SK-N-SH (cell line): ENCODE measurements at regions not wholly inside any gene's neighbourhood (a gene's known extent, or its start where the extent isn't known, plus 50 kb on each side); places are given as distances from the start of the nearest gene placed in this dataset.
A peak's percentile ranks its signal among the peaks of the same experiment; 100 is the strongest.

ENCODE experiments used
- CTCF ChIA-PET: fragments of 300-600, 350-600 bp; formaldehyde crosslinking; extraction: SDS; loops from one replicate; lab custom pipeline; 2021; lab: Yijun Ruan, JAX
- POLR2A ChIA-PET: fragments of 350-600 bp; sonication (Branson Sonifier 250); formaldehyde crosslinking; extraction: SDS; loops from one replicate; lab custom pipeline; 2020; ENCODE audit warnings: antibody characterized with exemption, inconsistent platforms; lab: Yijun Ruan, JAX
- DNase-seq: peaks from one replicate; pipeline ENCODE4 v3.0.0; 2012
- H2AFZ ChIP-seq: fragments of 200-600 bp; sonication (generic); 2 replicates; pipeline ENCODE4 v1.8.1; 2016; ENCODE audit warnings: antibody characterized with exemption, mild to moderate bottlenecking, low read depth
- H3F3A ChIP-seq: fragments of 200-600 bp; sonication (generic); replicated peaks from 2 replicates; pipeline ENCODE3; 2016; ENCODE audit warnings: antibody characterized with exemption, mild to moderate bottlenecking; ENCODE audit not compliant: insufficient read depth
- H3K27ac ChIP-seq, 2 experiments: fragments of 200-500 bp in 1 of 2; fragments of 200-600 bp in 1 of 2; sonication (Bioruptor generic) in 1 of 2; sonication (generic), shearing (Covaris generic) in 1 of 2; 2 replicates each; pipeline versions ENCODE4 v1.5.1 to v1.6.1; 2014 to 2016; ENCODE audit warnings: low read depth in 2 of 2, inconsistent platforms in 1 of 2, low read length in 1 of 2, mild to moderate bottlenecking in 1 of 2, mixed read lengths in 1 of 2
- H3K27me3 ChIP-seq: fragments of 200-600 bp; sonication (generic), shearing (Covaris generic); 2 replicates; pipeline ENCODE4 v1.6.1; 2016; ENCODE audit warnings: mixed run types; ENCODE audit not compliant: insufficient read depth
- H3K36me3 ChIP-seq, 2 experiments: fragments of 200-500 bp in 1 of 2; fragments of 200-600 bp in 1 of 2; sonication (Bioruptor generic) in 1 of 2; sonication (generic) in 1 of 2; replicated peaks in 1 of 2; 2 replicates each; pipeline versions ENCODE3 to v1.5.1; 2014 to 2016; ENCODE audit warnings: low read length in 1 of 2, mild to moderate bottlenecking in 1 of 2; ENCODE audit not compliant: insufficient read depth in 2 of 2, control insufficient read depth in 1 of 2
- H3K4me1 ChIP-seq, 2 experiments: fragments of 200-500 bp in 1 of 2; fragments of 200-600 bp in 1 of 2; sonication (Bioruptor generic) in 1 of 2; sonication (generic), shearing (Covaris generic) in 1 of 2; 2 replicates each; pipeline versions ENCODE4 v1.5.1 to v1.6.1; 2014 to 2016; ENCODE audit warnings: low read depth in 1 of 2, low read length in 1 of 2, mixed run types in 1 of 2; ENCODE audit not compliant: insufficient read depth in 2 of 2, control insufficient read depth in 1 of 2
- H3K4me2 ChIP-seq: fragments of 200-600 bp; sonication (generic), shearing (Covaris generic); 2 replicates; pipeline ENCODE4 v1.6.1; 2017; ENCODE audit warnings: mixed run types
- H3K4me3 ChIP-seq, 2 experiments: fragments of 200-500 bp in 1 of 2; fragments of 200-600 bp in 1 of 2; sonication (Bioruptor generic) in 1 of 2; sonication (generic), shearing (Covaris generic) in 1 of 2; 2 replicates each; pipeline versions ENCODE4 v1.5.1 to v1.8.1; 2014 to 2016; ENCODE audit warnings: low read depth in 2 of 2, inconsistent platforms in 1 of 2, low read length in 1 of 2, mild to moderate bottlenecking in 1 of 2, mixed read lengths in 1 of 2, moderate library complexity in 1 of 2
- H3K79me2 ChIP-seq: fragments of 200-600 bp; sonication (generic); 2 replicates; pipeline ENCODE4 v1.8.1; 2017; ENCODE audit warnings: mild to moderate bottlenecking; ENCODE audit not compliant: insufficient read depth
- H3K9ac ChIP-seq: fragments of 200-600 bp; sonication (generic); 2 replicates; pipeline ENCODE4 v1.6.1; 2017; ENCODE audit warnings: mixed run types
- H3K9me2 ChIP-seq: fragments of 200-600 bp; sonication (generic); 2 replicates; pipeline ENCODE4 v1.6.1; 2017; ENCODE audit warnings: mixed run types
- H3K9me3 ChIP-seq: fragments of 200-600 bp; sonication (generic); 2 replicates; pipeline ENCODE4 v1.6.1; 2017; ENCODE audit warnings: mixed run types, mild to moderate bottlenecking, moderate library complexity
- H4K20me1 ChIP-seq: fragments of 200-600 bp; sonication (generic); 2 replicates; pipeline ENCODE4 v1.6.1; 2017; ENCODE audit warnings: mild to moderate bottlenecking, mixed run types; ENCODE audit not compliant: insufficient read depth
- ELF1 ChIP-seq: IDR thresholded peaks from 2 replicates; pipeline ENCODE4 v1.4.0; 2012
- EP300 ChIP-seq, 2 experiments: IDR thresholded peaks; 2 replicates each; pipeline versions ENCODE4 v1.4.0 to v1.6.1; 2012; ENCODE audit warnings: borderline replicate concordance in 1 of 2, low read depth in 1 of 2, low read length in 1 of 2
- GABPA ChIP-seq: IDR thresholded peaks from 2 replicates; pipeline ENCODE4 v1.4.0; 2012; ENCODE audit warnings: low read depth, mild to moderate bottlenecking
- GATA2 ChIP-seq: sonication (generic); formaldehyde crosslinking; IDR thresholded peaks from 2 replicates; pipeline ENCODE4 v1.5.0; 2020; ENCODE audit warnings: mild to moderate bottlenecking, missing genetic modification reagents
- MEF2A ChIP-seq: IDR thresholded peaks from 2 replicates; pipeline ENCODE4 v1.4.0; 2012; ENCODE audit warnings: low read depth, borderline replicate concordance
- NFIC ChIP-seq: IDR thresholded peaks from 2 replicates; pipeline ENCODE4 v1.4.0; 2012; ENCODE audit warnings: borderline replicate concordance
- NRF1 ChIP-seq: IDR thresholded peaks from 2 replicates; pipeline ENCODE4 v1.6.1; 2012; ENCODE audit warnings: low read depth, mild to moderate bottlenecking, low read length
- POLR2AphosphoS5 ChIP-seq: IDR thresholded peaks from 2 replicates; pipeline ENCODE4 v1.6.1; 2012; ENCODE audit warnings: low read depth, low read length
- RFX5 ChIP-seq: IDR thresholded peaks from 2 replicates; pipeline ENCODE4 v1.6.1; 2012; ENCODE audit warnings: mild to moderate bottlenecking, improper control_type of control experiment, low read length
- SIN3A ChIP-seq: IDR thresholded peaks from 2 replicates; pipeline ENCODE4 v1.6.1; 2012; ENCODE audit warnings: low read depth, mild to moderate bottlenecking, low read length, moderate library complexity, borderline replicate concordance
- SMC3 ChIP-seq: IDR thresholded peaks from 2 replicates; pipeline ENCODE4 v1.6.1; 2012; ENCODE audit warnings: low read depth, low read length, improper control_type of control experiment
- TAF1 ChIP-seq: IDR thresholded peaks from 2 replicates; pipeline ENCODE4 v1.6.1; 2012; ENCODE audit warnings: low read depth, mild to moderate bottlenecking, low read length, moderate library complexity, borderline replicate concordance
- TEAD4 ChIP-seq: IDR thresholded peaks from 2 replicates; pipeline ENCODE4 v1.4.0; 2012; ENCODE audit warnings: mild to moderate bottlenecking, borderline replicate concordance; ENCODE audit not compliant: insufficient read depth
- USF1 ChIP-seq: IDR thresholded peaks from 2 replicates; pipeline ENCODE4 v1.4.0; 2012; ENCODE audit warnings: low read depth, borderline replicate concordance
- USF2 ChIP-seq: fragments of 150-350 bp; IDR thresholded peaks from 2 replicates; pipeline ENCODE4 v1.6.1; 2017; ENCODE audit warnings: antibody characterized with exemption, low read length, low read depth, borderline replicate concordance
- YY1 ChIP-seq: IDR thresholded peaks from 2 replicates; pipeline ENCODE4 v1.4.0; 2012; ENCODE audit warnings: low read depth, mild to moderate bottlenecking
- ZBTB33 ChIP-seq: IDR thresholded peaks from 2 replicates; pipeline ENCODE4 v1.4.0; 2012; ENCODE audit warnings: low read depth, borderline replicate concordance
- WGBS: methylation state at CpG from one replicate; pipeline ENCODE4 v1.1.6; 2017; ENCODE audit warnings: low lambda C conversion rate; 5-methylcytosine and 5-hydroxymethylcytosine counted together
- TF ChIP-seq, protein P1 (sequence below): IDR thresholded peaks from 2 replicates; pipeline ENCODE4; 2012

- no peak for TF ChIP-seq ZBTB33
- TF ChIP-seq TEAD4 = no peak
- TF ChIP-seq YY1 = no peak
- TF ChIP-seq NRF1 = no peak
- no peak for TF ChIP-seq SMC3
- TF ChIP-seq USF1 = no peak
- no peak for TF ChIP-seq RFX5
- no peak for TF ChIP-seq MEF2A
- TF ChIP-seq NFIC = no peak
- TF ChIP-seq, protein P1, sequence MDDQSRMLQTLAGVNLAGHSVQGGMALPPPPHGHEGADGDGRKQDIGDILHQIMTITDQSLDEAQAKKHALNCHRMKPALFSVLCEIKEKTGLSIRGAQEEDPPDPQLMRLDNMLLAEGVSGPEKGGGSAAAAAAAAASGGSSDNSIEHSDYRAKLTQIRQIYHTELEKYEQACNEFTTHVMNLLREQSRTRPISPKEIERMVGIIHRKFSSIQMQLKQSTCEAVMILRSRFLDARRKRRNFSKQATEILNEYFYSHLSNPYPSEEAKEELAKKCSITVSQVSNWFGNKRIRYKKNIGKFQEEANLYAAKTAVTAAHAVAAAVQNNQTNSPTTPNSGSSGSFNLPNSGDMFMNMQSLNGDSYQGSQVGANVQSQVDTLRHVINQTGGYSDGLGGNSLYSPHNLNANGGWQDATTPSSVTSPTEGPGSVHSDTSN = no peak
Measured at GRCh38 chr13:90833951-90834350, 513.5 kb upstream of the MIR17HG start (continued).

DNA sequence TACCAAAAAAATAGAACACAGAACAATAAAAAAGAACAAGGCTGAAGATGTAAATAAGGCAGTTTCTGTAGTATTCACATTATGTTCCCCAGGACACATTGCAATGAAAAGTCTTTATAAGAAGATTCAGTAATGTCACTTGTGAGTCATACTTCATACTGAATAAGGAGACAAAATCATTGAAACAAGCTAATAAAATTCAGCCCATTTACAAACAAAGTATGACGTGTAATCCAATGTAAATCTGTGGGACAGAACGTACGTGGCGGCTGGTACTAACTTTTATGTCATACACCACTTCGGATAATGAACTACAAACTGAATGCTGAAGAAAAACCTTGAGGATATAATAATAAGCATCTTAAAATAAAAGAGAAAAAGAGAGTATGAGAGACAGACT is 512.8 kb upstream of the MIR17HG start:
- no peak for DNase-seq
- Histone ChIP-seq H3K4me2 (no peak overlapping the region), H3K4me1 (no peaks in the 10 kb centered on the region), H4K20me1 (no peaks in the 10 kb centered on the region), H3K79me2 (no peaks in the 10 kb centered on the region), H2AFZ (no peak overlapping the region), H3K27ac (no peak overlapping the region), H3K27me3 (no peaks in the 10 kb centered on the region), H3K9me3 (no peaks in the 10 kb centered on the region), H3K36me3 (no peaks in the 10 kb centered on the region), H3K9me2 (no peaks in the 10 kb centered on the region), H3K4me3 (no peak overlapping the region), H3F3A (no peaks in the 10 kb centered on the region), H3K9ac (no peak overlapping the region)
- CTCF ChIA-PET = no interaction called here
- TF ChIP-seq TAF1 = no peak
- WGBS = 77% methylated on average over 5 of the region's 5 CpGs
- POLR2A ChIA-PET = interaction anchor here (0.7 kb wide), 1 partner anchor 526 kb away, joined by 3 read pairs; no protein-coding TSS in a partner anchor

DNA sequence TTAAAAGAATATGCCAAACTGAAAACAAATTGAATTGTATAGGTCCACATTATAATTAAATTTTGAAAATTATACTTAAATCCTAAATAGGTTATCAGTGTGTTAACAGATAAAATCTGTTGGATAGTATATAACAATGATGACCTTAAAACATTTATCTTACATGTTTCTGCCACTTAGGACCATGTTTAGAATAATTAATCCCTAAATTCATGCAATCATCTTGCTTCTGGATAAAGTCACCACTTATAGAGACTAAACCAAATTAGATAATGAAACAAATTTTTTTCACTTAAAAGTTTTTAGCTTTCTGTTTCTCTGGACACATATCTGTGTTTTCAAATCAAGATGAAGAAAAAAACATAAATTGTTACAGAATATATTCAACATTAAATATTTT is 511.7 kb upstream of the MIR17HG start:
- no peaks in the 10 kb centered on the region for H4K20me1 ChIP-seq
- POLR2A ChIA-PET = no interaction called here
- no peaks in the 10 kb centered on the region for H3K4me1 ChIP-seq
- no peak for DNase-seq
- no peaks in the 10 kb centered on the region for H3K27me3 ChIP-seq
- H3K79me2 ChIP-seq = no peaks in the 10 kb centered on the region
- H3K9me3 ChIP-seq = no peaks in the 10 kb centered on the region
- H3K9ac ChIP-seq = no peak overlapping the region
- H3K4me2 ChIP-seq = no peak overlapping the region
- H3K9me2 ChIP-seq = no peaks in the 10 kb centered on the region
- no peaks in the 10 kb centered on the region for H3K36me3 ChIP-seq
- no peak overlapping the region for H2AFZ ChIP-seq
- H3K27ac ChIP-seq = no peak overlapping the region
- CTCF ChIA-PET = interaction anchor here (1.1 kb wide), 1 partner anchor 32 kb away, joined by 3 read pairs; no protein-coding TSS in a partner anchor
- TF ChIP-seq EP300 (IDR thresholded peaks at IDR 0.05; ENCODE audit: borderline replicate concordance in 1 of 2, low read depth in 1 of 2, low read length in 1 of 2) (peak in 1 of 2 experiments; percentile 60; a peak in 1 of 4 replicates), USF2 (no peak), GATA2 (CRISPR knock-in tag) (peak; percentile 71), ELF1 (no peak), POLR2AphosphoS5 (no peak), GABPA (no peak), NRF1 (no peak), USF1 (no peak), SIN3A (no peak)
- TF ChIP-seq, protein P1 = no peak
- H3F3A ChIP-seq = no peaks in the 10 kb centered on the region
- H3K4me3 ChIP-seq = no peak overlapping the region
